NCI-H128 (cell line): ENCODE measurements at regions not wholly inside any gene's neighbourhood (a gene's known extent, or its start where the extent isn't known, plus 50 kb on each side); places are given as distances from the start of the nearest gene placed in this dataset.
"Not testable (repeated sequence)": the region's sequence is repeated elsewhere in the genome, so short reads cannot be mapped to it uniquely, and the experiment has no call there.

Experiments
- DNase-seq: peaks from one replicate; lab custom pipeline; 2025; ENCODE audit not compliant: unreplicated experiment; lab: John Stamatoyannopoulos, UW

GRCh38 chr11:33971530-33971929 is 79.7 kb upstream of the LMO2 start:
- not testable (repeated sequence) for DNase-seq

GRCh38 chr11:33970984-33971466 is 79.1 kb upstream of the LMO2 start:
- DNase-seq, result peak; percentile 61

GRCh38 chr11:33967451-33967850 is 75.6 kb upstream of the LMO2 start:
- DNase-seq, result no peak

GRCh38 chr11:33965032-33965431 is 73.2 kb upstream of the LMO2 start:
- no peak for DNase-seq

GRCh38 chr11:33959855-33960400 is 68.1 kb upstream of the LMO2 start:
- DNase-seq, result no peak

GRCh38 chr11:33957304-33957917 is 65.5 kb upstream of the LMO2 start:
- DNase-seq, result no peak

GRCh38 chr11:33956611-33957010 is 64.7 kb upstream of the LMO2 start:
- DNase-seq, result no peak

- DNase-seq, result no peak
These were observed 61.4 kb upstream of the LMO2 start for GRCh38 chr11:33953289-33953688.

GRCh38 chr11:33952805-33953204 is 60.9 kb upstream of the LMO2 start:
- no peak for DNase-seq

GRCh38 chr11:33949252-33949913 is 57.5 kb upstream of the LMO2 start:
- no peak for DNase-seq

- no peak for DNase-seq
These were observed 56.6 kb upstream of the LMO2 start for GRCh38 chr11:33948494-33948893.

GRCh38 chr11:33947918-33948317 is 56.0 kb upstream of the LMO2 start:
- DNase-seq, result not testable (repeated sequence)

GRCh38 chr11:33946930-33947329 is 55.1 kb upstream of the LMO2 start:
- DNase-seq, result no peak

GRCh38 chr11:33945481-33946268 is 53.8 kb upstream of the LMO2 start:
- DNase-seq, result no peak

- DNase-seq, result no peak
These were observed 53.0 kb upstream of the LMO2 start for GRCh38 chr11:33944693-33945424.

GRCh38 chr11:33944345-33944692 is 52.4 kb upstream of the LMO2 start:
- DNase-seq, result no peak

GRCh38 chr11:33942954-33943353 is 51.1 kb upstream of the LMO2 start:
- DNase-seq, result no peak

GRCh38 chr11:33941637-33942160 is 49.8 kb upstream of the LMO2 start:
- no peak for DNase-seq
